ENCODE measurements at regions not wholly inside any gene's neighbourhood (a gene's known extent, or its start where the extent isn't known, plus 50 kb on each side); places are given as distances from the start of the nearest gene placed in this dataset.

DNA sequence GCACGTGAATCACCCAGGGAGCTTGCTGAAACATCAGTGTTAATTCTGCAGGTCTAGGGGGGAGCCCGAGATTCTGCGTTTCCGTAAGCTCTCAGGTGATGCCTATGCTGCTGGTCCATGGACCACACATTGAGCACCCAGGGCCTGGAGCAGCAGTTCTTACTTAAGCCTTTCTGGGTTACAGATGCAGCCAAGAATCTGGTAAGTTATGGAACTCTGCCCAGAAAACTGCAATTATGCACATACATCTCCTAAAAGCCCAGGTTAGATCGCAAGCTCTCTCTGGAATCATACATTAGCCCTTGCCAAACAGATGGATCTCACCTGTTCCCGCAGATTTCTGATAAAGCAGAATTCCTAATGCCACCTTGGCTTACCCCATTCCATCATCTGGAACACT, 265.9 kb upstream of the SALL1 start:
- peak; percentile 71 for DNase-seq (ENCODE audit: low read depth)

DNA sequence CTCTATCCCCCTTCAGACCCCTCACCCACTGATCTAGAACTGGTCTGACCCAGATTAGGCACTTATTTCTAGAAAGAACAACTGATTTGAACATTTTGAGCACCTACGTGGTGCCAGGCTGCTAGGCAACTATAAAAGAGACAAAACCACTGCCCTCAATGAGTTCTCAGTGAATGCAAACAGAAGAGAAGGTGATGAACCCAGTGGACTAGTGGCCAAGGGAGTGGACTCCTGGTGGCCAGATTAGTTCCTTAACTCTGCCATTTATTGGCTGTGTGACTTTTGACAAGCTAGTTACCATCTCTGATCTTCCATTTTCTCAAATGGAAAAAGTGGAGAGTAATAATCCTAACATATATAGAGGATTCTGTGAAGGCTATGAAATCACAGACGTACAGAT, 259.1 kb upstream of the SALL1 start:
- TF ChIP-seq, protein P1, sequence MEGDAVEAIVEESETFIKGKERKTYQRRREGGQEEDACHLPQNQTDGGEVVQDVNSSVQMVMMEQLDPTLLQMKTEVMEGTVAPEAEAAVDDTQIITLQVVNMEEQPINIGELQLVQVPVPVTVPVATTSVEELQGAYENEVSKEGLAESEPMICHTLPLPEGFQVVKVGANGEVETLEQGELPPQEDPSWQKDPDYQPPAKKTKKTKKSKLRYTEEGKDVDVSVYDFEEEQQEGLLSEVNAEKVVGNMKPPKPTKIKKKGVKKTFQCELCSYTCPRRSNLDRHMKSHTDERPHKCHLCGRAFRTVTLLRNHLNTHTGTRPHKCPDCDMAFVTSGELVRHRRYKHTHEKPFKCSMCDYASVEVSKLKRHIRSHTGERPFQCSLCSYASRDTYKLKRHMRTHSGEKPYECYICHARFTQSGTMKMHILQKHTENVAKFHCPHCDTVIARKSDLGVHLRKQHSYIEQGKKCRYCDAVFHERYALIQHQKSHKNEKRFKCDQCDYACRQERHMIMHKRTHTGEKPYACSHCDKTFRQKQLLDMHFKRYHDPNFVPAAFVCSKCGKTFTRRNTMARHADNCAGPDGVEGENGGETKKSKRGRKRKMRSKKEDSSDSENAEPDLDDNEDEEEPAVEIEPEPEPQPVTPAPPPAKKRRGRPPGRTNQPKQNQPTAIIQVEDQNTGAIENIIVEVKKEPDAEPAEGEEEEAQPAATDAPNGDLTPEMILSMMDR (IDR thresholded peaks at IDR 0.05; ENCODE audit: insufficient read depth, low read length) = no peak
- H3K4me3 ChIP-seq (ENCODE audit: low read depth, low read length) = no peak overlapping the region
- DNase-seq (ENCODE audit: low read depth) = no peak

More for the DNA sequence above, 265.9 kb upstream of the SALL1 start:
- TF ChIP-seq, protein P1 (IDR thresholded peaks at IDR 0.05; ENCODE audit: insufficient read depth, low read length) = no peak
- no peak overlapping the region for H3K4me3 ChIP-seq (ENCODE audit: low read depth, low read length)

DNA sequence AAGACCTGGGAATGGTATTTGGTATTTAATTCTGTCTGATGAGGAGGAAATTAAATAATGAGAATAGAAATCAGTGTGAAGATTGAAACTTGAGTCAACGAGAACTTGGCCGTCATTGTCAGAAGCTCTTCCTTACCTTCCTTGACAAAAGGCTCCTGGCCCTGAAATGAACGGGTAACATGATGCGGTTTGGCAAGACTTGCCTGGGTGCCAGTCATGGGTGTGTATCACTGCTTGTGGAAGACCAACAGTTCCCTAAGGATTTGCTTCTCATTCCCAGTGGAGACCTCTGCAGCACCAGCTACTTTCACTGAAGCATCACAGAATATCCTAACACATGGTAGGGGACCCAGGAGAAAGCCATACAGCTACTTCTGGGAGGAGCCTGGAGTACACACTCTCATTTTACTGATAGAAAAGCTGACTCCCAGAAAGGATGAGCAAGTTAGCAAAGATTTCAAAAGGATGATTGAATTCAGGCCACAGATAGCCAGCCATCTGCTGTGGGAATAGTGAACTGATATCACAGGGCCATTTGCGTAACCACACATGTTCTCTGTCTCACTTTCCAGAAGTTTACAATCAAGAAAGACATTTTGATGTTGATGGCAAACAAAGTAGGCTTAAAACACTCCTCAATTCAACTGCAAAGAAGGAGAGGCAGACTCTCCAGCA, 258.1 kb upstream of the SALL1 start:
- no peak overlapping the region for H3K4me3 ChIP-seq (ENCODE audit: low read depth, low read length)
- TF ChIP-seq, protein P1 (IDR thresholded peaks at IDR 0.05; ENCODE audit: insufficient read depth, low read length) = no peak
- peak; percentile 44 for DNase-seq (ENCODE audit: low read depth)

DNA sequence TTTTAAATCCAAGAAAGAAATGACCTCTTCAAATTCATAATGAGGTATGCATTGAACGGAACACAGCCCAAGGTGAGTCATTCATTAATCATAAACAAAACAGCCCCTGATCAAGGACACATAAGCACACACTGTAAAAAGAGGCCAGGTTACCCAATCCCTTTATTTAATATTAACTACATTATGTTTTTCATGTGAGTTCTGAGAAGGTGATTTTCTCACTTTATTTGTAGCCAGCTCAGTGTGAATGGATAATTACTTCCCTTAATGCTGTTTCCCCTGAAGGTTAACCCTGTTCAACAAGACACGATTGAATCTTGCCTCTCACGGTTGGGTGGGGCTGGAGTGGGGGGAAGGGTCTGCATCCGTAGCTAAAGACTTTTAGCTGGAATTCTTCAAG, 257.3 kb upstream of the SALL1 start:
- H3K4me3 ChIP-seq (ENCODE audit: low read depth, low read length) = no peak overlapping the region
- TF ChIP-seq, protein P1 (IDR thresholded peaks at IDR 0.05; ENCODE audit: insufficient read depth, low read length) = no peak
- peak; percentile 54 for DNase-seq (ENCODE audit: low read depth)

DNA sequence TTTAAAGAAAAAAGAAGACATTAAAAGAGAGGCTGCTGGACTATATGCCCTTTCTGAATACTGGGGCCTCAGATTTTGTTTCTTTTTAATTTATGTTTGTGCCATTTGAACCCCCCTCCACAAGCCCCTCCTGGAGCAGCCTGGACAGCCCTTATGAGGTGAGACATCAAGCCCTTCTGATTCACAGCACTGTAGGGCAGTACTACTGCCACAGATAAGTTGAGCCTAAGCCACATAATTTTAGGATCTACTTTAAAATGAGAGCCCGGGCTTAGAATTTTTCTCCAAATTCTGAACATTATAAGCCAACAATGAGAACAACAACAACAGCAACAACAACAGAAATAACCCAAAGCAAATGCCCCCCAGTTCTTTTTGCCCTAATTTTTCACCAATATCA, 256.9 kb upstream of the SALL1 start:
- no peak for DNase-seq (ENCODE audit: low read depth)
- no peak overlapping the region for H3K4me3 ChIP-seq (ENCODE audit: low read depth, low read length)
- TF ChIP-seq, protein P1 (IDR thresholded peaks at IDR 0.05; ENCODE audit: insufficient read depth, low read length) = no peak

DNA sequence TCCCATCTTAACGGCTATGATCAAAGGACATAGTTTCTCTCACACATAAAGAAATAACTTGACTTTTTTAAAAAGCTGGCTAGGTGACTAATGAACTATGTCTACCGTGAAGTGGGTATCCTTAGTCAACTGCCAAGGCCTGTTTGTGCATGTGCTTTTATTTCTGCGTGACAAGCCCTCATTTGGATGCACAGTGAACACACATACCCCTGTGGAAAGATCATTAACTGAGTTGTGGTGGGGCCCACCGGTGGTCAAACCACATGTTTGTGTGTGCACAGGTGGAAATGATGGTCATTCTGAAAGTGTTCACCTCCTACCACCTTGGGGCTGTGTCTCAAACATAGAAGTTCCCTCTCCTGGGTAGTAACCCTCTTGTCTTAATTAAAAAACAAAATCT, 256.1 kb upstream of the SALL1 start:
- H3K4me3 ChIP-seq (ENCODE audit: low read depth, low read length) = no peak overlapping the region
- TF ChIP-seq, protein P1 (IDR thresholded peaks at IDR 0.05; ENCODE audit: insufficient read depth, low read length) = no peak
- no peak for DNase-seq (ENCODE audit: low read depth)

DNA sequence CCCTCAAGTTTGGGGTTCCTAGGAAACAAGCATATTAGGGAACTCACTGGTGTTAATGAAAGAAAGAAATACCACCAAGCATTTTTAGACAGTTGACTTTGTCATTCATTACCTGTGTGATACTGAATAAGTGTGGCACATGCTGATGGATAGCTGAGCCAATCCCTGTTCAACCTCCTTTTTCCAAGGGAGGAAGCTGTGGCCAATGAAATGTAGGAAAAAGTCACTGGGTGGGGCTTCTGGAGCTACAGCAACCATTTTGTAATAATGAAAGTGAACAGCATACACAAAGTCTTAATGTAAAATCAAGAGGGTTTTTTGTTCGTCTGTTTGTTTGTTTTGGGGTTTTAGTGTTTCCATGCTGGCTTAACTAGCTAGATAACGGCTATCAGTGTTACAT, 254.3 kb upstream of the SALL1 start:
- TF ChIP-seq, protein P1 (IDR thresholded peaks at IDR 0.05; ENCODE audit: insufficient read depth, low read length) = no peak
- DNase-seq (ENCODE audit: low read depth) = no peak
- H3K4me3 ChIP-seq (ENCODE audit: low read depth, low read length) = no peak overlapping the region

Data from fibroblast of the aortic adventitia (primary cell).